GM20000 (cell line): ENCODE measurements at regions not wholly inside any gene's neighbourhood (a gene's known extent, or its start where the extent isn't known, plus 50 kb on each side); places are given as distances from the start of the nearest gene placed in this dataset.

Experiments
- DNase-seq: peaks from one replicate; pipeline ENCODE4 v3.0.0; 2012; ENCODE audit warnings: low spot score
- CTCF ChIP-seq: IDR thresholded peaks from 2 replicates; pipeline ENCODE4 v1.5.1; 2012; ENCODE audit warnings: mild to moderate bottlenecking, control low read depth; ENCODE audit errors: extremely low read depth, missing control alignments

GRCh38 chr6:99079058-99079457 lies 131.3 kb upstream of the FBXL4 start:
- TF ChIP-seq CTCF: no peak
- no peak for DNase-seq

DNA sequence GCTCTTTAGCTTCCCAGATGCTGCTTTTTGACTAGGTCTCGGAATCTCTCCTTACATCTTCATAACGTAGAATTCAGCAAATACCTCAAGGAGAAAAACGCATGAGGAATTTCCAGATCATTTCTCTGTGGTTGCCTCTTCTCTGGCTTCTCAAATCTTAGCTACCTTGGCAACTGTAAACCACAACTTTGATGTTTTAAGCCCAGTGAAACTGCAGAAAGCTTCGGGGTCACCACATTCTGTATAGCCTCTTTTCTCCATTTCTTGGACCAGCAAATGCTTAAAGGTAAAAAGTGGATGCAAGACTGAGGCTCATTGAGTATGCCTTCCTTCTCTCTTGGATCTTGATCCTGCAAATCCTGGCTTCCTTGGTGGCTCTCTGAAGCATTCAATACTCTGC lies 125.5 kb upstream of the FBXL4 start:
- TF ChIP-seq CTCF: no peak

DNA sequence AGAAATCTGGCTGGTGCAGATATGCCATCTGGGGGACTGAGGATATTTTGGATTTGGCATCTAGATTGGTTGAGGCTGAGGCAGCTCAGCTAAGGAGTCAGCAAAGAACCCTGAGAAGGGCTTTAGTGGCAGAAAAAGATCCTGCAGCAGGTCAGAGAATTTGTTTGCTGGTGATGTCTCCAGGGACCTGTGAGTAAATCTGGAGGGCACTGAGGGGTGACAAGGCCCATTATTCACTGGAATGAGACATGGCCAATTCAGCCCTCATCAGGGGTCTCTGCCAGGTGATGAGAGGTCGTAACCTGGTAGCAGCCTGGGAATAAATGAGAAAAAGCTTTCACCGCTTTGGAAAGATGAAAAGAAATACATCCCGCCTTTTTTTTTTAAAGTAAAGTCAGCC lies 118.3 kb upstream of the FBXL4 start:
- no peak for TF ChIP-seq CTCF
- no peak for DNase-seq

More for the DNA sequence above, 125.5 kb upstream of the FBXL4 start:
- DNase-seq: no peak

GRCh38 chr6:99064834-99065233 lies 117.1 kb upstream of the FBXL4 start:
- TF ChIP-seq CTCF: no peak
- no peak for DNase-seq

DNA sequence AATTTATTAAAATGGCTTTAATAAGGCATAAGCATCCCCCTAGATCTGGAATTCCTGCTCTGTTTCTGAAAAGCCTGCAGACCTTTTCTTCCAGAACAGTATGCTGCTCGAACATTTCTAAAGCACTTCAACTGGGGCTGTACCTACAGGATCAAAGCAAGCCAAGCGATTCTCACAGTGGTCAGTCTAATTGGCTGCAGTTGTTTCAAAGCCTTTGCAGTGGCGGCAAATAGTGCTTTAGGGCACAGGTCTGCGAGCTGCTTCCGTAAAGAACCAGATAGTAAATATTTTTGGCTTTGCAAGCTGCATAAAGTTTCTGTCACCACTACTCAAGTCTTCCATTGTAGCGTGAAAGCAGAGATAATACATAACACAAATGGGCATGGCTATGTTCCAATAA lies 88.9 kb upstream of the FBXL4 start:
- no peak for TF ChIP-seq CTCF
- DNase-seq: no peak

DNA sequence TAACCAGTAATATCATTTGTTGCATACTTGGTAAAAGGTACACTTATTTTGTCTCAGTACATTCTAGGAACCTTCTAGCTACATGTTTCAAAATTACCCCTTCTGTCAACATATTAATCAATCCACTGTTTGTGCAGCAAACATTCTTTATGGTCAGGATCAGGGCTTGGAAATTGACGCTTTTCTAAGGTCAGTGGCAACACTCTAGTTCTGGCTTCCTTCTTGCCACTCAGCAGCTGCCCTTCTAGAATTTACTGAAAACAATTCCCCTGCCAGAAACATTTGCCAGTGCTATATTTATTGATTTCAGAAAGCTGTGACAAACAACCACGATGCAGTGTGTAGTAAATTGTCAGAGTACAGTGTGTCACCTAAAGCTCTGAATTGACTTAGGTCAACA lies 84.7 kb upstream of the FBXL4 start:
- no peak for DNase-seq
- TF ChIP-seq CTCF: no peak

DNA sequence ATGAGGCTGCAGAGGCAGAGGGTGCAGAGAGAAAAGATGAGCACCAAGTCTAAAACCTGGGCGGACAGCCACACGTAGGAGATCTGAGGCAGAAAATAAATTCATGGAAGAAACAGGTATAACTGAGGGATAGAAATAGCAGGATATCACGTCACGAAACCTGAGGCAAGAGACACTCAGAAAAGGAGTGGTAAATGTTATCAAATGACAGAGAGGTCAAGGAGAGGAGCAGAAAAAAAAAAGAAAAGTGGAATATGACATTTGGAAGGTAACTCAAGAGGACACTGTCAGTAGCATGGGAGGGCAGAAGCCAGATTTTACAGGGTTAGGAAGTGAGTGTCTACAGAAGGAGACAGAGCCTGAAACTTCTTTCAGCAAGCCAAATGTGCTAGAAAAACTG lies 84.2 kb upstream of the FBXL4 start:
- DNase-seq: no peak
- TF ChIP-seq CTCF: no peak

GRCh38 chr6:99030915-99031314 lies 83.2 kb upstream of the FBXL4 start:
- DNase-seq: no peak

More at GRCh38 chr6:99030915-99031314, 83.2 kb upstream of the FBXL4 start:
- TF ChIP-seq CTCF: no peak
